GM11168 (cell line): ENCODE measurements at regions not wholly inside any gene's neighbourhood (a gene's known extent, or its start where the extent isn't known, plus 50 kb on each side); places are given as distances from the start of the nearest gene placed in this dataset.
"Not testable (repeated sequence)": the region's sequence is repeated elsewhere in the genome, so short reads cannot be mapped to it uniquely, and the experiment has no call there.

Experiments used
- in situ Hi-C: fragments of 300-500 bp; cut with MboI; formaldehyde crosslinking; loops from one replicate; pipeline ENCODE4 v1.12.0; 2022; ENCODE audit warnings: low sequenced_read_pairs; ENCODE audit not compliant: unreplicated experiment

DNA sequence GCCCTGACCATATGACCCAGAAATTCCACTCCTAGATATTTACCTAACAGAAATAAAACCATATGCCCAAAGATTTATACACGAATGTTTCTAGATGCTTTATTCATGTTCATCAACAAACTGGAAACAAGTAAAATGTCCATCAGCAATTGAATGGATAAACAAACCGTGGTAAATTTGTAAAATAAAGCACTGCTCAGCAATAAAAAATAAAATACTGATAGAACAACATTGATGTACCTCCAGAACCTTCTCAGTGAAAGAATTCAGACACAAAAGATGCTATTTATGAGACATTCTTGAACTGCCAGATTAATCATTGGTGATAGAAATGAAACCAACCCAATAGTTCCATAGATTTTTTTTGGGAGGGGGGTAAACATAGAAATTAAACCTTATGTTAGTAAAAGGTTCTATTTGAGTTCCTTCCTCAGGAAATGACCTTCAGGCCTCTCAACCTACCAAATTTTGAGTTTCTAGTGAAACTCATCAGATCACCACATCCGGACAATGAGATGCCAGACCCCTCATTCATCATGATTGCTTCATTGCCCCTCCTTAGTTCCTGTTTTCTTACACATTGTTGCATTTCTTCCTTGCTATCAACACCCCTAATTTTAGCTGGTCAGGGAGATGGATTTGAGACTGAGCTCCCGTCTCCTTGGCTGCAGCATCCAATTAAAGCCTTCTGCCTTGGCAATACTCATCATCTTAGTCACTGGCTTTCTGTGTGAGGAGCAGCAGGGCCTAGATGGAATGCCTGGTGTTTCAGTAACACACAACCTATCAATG, 203.5 kb downstream of the LPIN1 start:
- in situ Hi-C loops, result no loop called here

DNA sequence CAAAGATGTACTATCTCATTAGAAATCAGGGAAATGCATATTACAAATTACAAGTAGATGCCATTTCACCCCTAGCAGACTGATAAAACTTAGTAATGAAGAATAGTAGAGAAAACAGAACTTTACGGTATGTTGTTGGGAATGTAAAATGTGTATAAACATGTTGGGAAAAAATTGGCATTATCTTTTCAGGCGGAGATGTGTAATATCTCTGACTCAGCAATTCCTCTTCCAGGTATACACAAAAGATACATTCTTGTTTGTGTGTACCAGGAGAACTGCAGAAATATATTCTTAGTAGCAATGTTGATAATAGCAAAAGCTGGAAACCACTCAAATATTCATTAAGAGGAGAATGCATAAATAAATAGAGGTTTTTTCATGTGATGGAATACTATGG, 204.5 kb downstream of the LPIN1 start:
- in situ Hi-C loops, result no loop called here

DNA sequence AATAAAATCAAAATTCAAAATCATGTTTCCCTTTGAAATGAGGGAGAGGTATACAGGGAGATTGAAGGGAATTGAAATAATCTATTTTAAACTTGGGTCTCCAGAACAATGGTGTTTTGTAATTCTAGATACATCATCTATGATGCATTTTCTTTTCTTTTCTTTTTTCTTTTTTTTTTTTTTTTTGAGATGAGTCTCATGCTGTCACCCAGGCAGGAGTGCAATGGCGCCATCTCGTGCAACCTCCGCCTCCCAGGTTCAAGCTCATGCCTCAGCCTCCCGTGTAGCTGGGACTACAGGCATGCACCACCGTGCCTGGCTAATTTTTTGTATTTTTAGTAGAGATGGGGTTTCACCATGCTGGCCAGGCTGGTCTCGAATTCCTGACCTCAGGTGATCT, 205.1 kb downstream of the LPIN1 start:
- in situ Hi-C loops, result not testable (repeated sequence)

DNA sequence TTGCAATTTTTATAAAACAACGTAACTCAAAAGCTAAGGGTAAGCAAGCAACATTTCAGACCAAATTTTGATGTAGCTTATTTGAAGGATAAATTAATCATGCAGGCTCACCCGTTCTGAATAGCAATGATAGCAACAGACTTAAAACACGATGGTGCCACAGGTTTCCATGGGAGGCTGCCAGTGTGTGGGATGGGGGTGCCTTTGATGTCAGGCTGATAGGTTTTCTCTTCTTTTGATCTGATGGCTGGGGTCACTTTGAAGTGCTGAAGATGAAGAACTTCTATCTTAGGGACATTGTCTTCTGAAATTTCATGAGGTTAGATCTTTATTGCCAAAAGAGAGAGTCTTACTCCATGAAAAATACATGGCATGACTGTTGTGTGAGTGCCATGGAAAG, 206.8 kb downstream of the LPIN1 start:
- in situ Hi-C loops, result no loop called here

DNA sequence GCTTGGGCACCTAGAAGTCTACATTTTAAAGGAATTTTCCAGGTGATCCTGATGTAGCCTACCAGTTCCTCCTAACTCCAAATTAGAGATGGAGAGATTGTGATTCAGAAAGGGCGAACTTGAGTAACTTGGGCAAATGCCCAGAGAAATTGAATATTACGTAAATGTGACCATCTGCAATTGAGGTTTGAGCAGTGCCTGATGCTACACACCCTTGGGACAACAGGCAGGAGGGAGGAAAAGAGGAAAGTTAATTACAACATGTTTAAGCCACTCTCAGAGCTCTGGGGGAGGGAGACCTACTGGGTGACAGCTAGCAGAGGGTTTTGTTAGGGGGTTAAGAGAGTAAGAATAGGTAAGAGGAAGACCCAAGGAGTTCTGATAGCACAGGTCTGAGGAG, 208.9 kb downstream of the LPIN1 start:
- in situ Hi-C loops, result no loop called here

DNA sequence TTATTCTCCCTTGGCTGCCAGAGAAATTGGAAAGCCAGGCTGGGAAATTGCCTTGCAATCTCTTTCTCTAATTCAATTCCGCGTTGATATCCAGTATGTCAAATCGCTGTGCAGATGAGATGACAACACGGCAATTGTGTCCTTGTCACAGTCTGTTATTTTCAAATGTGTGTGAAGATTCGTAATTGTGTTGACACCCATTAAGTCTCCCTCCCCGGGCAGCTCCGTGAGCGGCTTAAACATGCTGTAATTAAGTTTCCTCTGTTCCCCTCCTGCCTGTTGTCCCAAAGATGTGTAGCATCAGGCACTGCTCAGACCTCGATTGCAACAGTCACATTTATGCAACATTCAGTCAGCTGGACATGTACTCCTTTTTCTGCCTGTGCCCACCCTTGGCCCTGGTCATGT, 209.5 kb downstream of the LPIN1 start:
- in situ Hi-C loops, result no loop called here

DNA sequence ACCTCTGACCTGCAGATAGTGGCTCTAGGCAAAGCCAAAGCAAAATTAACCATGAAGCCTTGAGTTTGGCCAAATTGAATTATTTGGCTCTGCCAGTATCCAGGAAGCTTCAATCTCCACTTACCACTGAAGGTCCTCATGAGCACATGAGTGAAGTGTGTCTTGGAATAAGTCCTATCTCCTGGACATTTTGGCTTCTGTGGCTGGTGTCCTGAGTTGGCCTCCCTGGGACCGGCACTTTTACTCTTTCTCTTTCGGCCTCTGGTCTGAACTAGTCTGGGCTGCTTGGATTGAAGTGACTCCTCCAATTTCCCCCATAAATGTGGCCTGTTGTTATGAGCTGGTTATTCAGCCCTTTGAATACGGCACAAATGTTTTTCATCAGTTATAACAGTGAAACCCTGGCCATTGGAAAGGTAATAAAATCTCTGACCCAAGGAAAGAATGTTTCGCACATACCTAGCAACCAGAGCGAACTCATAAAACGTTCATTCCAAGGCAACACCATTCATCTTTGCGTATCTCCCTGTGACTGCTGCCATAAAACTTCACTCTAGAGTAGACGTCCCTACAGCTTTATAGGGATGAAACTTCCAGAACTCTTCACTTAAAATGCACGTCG, 216.4 kb downstream of the LPIN1 start:
- in situ Hi-C loops, result no loop called here

DNA sequence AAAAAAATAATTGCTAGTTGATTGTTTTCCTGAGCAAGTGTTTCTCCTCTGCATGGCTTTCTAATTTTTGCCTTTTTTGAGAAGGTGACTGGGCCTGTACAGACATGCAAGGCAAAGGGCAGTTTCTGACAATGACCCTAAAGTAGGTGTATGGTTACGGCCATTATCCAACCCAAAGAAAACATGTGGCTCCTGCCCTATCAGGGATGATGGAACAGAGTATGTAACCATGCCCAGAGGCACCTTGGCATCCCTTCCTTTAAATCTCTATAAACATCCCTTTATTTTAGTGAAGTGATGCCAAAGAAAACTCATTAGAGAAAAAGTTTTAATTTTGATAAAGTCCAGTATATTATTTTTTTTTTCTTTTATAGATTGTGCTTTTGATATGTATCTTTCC, 217.5 kb downstream of the LPIN1 start:
- in situ Hi-C loops, result no loop called here

DNA sequence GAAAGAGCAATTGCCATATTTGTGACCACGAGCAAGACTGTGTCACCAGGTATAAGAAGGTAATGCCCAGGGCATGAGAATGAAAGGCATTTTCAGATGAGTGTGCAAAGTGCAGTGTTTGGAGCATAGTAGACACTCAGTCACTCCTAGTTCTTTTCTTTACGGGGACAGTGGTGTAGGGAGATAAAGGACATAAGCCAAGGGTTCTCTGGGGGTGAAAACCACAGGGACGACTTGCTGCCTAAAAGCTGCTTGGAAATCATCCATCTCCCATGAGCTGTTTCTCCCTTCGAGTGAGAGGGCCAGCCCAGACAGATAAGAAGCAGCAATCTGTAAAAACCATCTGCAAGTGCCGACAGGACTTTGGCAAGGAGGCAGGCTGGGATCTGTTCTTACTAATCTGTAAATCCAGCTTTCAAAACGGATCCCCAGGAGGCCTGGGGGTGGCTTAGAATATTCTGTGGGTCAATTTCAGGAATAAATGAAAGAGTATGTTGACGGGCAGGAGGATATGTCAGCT, 221.6 kb downstream of the LPIN1 start:
- in situ Hi-C loops, result no loop called here

DNA sequence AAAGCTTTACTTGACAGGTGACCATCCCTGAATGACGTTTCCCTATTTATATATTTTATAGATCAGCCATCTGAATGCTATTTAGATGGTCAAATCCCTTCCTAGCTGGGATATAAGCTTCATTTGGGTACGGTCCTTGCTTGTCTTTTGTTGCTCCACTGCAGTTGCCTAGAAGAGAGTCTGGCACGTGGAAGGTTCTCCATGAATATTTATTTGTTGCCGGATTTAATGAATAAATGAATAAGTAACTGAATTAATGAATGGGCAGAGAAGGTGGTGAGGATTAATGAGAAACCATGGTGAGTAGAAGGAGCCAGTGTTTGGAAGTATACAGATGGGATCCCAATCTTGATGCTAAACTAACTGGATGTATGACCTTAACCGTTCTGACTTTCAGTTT, 222.1 kb downstream of the LPIN1 start:
- in situ Hi-C loops, result no loop called here

DNA sequence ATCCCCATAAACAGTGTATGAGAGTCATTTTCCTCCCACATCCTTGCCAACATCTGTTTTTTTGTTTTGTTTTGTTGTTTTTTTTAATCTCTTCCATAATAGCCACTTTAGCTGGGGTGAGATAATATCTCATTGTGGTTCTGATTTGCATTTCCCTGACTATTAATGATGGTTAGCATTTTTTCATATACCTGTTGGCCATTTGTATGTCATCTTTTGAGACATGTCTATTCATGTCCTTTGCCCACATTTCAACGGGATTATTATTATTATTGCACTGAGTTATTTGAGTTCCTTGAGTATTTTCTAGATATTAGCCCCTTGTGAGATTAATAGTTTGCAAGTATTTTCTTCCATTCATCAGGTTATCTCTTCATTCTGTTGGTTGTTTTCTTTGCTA, 223.3 kb downstream of the LPIN1 start:
- in situ Hi-C loops, result no loop called here

DNA sequence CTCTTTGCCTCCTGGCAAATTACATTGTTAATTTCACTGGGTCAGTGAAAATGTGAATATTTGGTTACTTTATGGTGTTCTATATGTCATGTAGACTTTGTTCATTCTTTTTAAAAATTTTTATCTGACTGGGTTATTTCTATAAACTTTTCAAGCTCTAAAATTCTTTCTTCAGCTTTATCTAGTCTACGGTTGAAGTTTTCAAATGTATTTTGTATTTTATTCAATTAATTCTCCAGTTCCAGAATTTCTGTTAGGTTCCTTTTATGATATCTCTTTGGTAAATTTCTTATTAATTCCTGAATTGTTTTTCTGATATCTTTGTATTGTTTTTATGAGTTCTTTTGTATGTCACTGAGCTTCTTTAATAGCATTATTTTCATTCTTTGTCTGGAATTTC, 228.1 kb downstream of the LPIN1 start:
- in situ Hi-C loops, result no loop called here

DNA sequence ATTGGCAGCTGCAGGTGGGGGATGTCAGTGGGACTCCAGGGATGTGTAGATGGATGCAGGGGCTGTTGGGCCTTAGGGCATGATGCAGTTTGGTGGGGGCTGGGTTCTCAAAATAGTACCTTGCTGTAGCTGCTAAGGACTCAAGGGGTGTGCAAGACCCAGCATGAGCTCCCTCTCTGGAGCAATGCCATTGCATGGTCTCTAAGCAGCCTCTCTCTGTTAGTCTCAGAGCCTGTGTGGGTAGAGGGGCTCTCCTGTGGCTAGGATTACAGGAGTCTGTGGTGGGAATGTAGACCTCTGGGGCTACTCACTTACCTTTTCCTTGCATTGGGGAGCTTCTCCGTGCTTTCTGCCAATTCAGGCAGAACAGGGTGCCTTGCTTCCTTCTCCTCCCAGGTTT, 228.9 kb downstream of the LPIN1 start:
- in situ Hi-C loops, result no loop called here

DNA sequence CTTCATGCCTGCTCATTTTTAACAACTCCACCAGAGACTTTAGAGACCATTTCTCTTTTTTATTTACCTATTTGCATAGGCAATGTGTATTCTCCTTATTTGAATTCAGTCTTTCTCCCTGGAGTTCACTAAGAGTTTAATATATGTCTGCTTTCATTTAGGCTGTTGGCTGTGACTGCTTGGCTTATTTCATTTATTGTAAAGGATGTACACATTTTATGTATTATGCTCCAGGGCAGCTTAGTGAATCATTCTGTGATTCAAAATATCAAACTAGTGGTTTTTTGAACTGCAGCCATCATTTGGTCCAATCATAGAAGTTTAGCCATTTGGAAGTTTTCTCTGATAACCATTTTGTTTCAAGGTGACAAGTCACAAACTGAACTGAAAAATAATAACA, 229.6 kb downstream of the LPIN1 start:
- in situ Hi-C loops, result no loop called here

DNA sequence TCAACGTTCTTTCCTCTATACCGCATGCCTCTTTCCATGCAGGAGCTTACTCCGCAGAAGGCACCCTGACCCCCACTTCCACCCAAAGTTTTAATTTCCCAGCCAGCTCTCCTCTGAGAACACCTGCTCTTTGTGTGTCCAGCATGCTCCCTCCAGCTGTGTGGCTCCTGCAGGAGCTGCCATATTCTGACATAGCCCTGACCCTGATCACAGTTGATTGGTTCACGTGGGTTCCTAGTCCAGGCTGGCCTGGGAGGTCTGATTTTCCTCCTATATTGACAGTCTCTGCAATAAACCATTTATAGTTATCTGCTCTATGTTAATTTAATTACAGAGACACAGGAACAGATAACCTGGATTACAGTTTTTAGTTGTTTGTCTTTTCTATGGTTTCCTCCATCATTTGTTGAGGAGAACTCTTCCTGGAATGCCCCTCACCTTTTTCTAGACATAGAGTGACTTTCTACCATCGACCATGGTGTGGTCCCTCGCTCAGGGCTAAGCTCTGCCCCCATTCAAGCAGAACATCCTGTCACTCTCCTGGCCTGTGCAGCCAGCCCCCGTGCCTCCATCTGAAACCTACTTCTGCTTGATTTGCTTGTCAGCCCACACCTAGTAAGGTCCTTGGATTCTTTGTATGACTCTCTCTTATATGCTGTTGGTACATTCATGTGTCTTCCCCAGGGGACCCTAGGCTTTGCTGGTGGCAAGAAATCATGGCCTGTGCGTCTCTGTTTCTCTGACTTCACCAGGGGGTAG, 231.5 kb downstream of the LPIN1 start:
- in situ Hi-C loops, result no loop called here

DNA sequence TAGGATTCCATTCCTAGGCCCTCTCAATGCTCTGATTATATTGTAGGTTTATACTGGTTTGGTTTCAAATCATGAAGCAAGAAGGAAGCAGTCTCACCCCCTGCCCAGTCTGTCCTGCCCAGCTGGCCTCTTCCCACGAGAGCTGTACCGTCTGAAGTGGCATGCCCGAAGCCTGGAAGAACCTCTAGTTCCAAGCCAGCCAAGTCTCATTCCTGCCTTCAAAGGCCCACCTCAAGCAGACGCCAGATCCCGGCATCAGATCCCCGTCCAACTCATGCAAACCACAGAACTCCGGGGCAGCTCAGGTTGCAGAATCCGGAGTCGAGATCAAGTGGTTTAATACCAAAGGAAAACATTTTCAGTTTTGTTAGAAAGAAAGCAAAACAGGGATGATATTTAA, 234.4 kb downstream of the LPIN1 start:
- in situ Hi-C loops, result no loop called here

DNA sequence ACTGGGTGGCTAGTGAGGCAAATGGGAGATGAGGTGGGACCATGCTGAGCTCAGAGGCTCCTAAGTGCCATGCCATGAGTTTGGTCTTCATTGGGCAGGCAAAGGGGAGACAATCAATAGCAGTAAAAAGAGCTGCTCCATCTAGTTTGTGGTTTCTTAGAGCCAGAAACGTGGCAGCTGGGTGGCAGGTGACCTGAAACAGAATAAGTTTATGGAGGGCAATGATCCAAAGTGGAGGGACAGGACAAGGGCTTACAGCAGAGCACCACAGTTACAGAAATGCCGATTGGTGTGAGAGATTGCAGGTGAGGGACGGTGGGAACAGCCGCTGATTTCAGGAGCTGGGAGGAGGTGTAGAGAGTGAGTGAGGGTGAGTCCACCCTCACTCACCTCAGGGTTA, 237.0 kb downstream of the LPIN1 start:
- in situ Hi-C loops, result no loop called here

DNA sequence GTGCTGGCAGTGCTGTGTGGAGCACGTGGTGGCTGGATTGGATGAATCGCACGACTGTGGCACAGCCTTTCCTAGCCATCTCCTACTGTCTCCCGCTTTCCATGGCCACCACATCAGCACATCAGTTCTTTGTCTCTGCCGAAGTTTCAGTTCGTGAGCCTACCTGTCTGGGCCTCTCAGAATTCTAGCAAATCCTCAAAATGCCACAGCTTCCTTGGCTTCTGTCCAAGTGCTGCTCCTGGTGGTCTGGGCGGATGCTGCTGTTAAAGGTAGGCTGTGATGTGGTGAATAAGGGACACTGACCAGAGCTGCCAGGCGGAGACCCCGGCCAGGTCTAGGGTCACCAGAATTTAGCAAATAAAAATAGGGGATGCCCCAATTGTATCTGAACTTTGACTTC, 237.4 kb downstream of the LPIN1 start:
- in situ Hi-C loops, result no loop called here

DNA sequence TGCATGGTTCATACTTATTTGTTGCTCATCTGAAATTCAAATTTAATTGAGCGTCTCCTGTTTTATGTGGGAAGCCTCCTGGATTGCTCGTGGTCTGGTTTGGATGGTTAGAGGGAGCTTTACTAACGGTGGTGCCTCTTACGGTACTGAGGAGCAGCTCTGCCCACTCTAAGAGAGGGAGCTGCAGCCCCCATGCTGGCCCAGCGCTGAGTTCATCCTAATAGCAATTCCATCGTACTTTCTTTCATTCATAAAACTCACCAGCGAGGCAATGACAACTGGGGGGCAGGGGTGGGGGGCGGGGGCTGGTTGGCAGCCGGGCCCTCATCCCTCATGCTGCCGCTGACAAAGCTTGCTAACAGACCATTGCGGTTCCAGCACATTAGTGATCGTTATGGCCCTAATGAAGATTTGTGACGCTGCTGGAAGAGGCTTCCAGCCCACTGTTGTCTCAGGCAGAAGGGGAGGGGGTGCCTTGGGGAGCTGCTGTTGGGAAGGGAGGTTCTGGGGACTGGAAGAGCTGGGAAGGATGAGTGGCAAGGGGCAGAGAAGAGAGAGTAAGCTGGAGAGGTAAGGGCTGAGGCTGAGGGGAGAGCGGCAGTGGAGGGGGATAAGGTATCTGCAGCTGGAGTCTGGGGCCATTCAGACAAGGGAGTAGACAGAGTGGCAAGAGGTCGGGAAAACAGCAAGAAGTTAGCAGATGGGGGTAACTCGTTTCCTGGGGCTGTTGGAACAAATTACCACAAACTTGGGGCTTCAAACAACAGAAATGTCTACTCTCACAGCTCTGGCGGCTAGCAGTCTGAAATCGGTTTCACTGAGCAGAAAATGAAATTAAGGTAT, 238.1 kb downstream of the LPIN1 start:
- in situ Hi-C loops, result no loop called here

DNA sequence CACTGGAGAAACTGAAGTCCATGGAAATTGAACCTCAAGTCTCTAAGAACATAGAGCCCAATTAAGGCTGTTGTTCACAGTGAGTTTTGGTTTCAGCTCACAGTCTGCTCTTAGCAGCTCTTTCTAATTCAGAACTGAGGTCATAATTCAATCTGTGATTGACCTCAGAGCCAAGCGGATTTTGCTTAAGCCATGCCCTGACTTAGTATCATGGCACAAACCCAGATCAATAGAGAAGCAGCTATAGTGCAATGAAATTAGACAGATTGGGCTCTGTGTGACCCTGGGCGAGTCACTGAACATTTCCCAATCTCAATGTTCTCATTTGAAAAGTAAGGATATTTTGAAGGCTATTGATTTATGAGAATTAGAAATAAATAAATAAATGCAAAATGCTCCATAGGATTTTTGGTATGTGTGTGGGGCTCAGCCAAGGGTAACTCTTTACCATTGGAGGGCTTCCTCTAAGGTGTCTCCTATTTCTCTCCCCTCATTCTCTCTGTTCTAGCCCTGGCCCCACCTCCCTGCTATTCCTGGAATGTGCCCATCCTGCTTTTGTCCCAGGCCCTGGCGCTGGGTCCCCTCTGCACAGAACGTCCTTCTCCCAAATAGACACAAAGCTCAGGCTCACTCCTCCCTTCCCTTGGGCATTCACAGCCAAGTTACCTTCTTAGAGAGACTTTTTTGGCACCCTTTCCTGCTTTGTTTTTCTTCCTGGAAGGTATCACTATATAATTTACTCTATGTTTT, 239.6 kb downstream of the LPIN1 start:
- in situ Hi-C loops, result no loop called here
